ENCODE measurements at regions not wholly inside any gene's neighbourhood (a gene's known extent, or its start where the extent isn't known, plus 50 kb on each side); places are given as distances from the start of the nearest gene placed in this dataset.
"Not testable (repeated sequence)": the region's sequence is repeated elsewhere in the genome, so short reads cannot be mapped to it uniquely, and the experiment has no call there.

GRCh38 chr12:83461336-83461935 is 774.7 kb downstream of the TMTC2 start:
- no peaks in the 10 kb centered on the region for H3K36me3 ChIP-seq (ENCODE audit: low read depth)
- H3K27me3 ChIP-seq (ENCODE audit: insufficient read depth, poor library complexity, severe bottlenecking), result no peaks in the 10 kb centered on the region
- H3K4me1 ChIP-seq (ENCODE audit: insufficient read depth, poor library complexity, severe bottlenecking), result no peaks in the 10 kb centered on the region
- DNase-seq (ENCODE audit: low spot score) (no peak), ATAC-seq (ENCODE audit: low read depth) (no peak)
- H3K9me3 ChIP-seq (ENCODE audit: severe bottlenecking), result no peaks in the 10 kb centered on the region
- H3K27ac ChIP-seq (ENCODE audit: poor library complexity, severe bottlenecking), result no peak overlapping the region
- no peak for TF ChIP-seq CTCF (IDR thresholded peaks at IDR 0.05; ENCODE audit: poor library complexity, severe bottlenecking)
- no peak overlapping the region for H3K4me3 ChIP-seq (ENCODE audit: severe bottlenecking)

GRCh38 chr12:83451189-83451588 is 764.5 kb downstream of the TMTC2 start:
- Histone ChIP-seq H3K27me3 (ENCODE audit: insufficient read depth, poor library complexity, severe bottlenecking) (no peaks in the 10 kb centered on the region), H3K4me3 (ENCODE audit: severe bottlenecking) (no peak overlapping the region), H3K36me3 (ENCODE audit: low read depth) (no peaks in the 10 kb centered on the region), H3K9me3 (ENCODE audit: severe bottlenecking) (no peaks in the 10 kb centered on the region), H3K27ac (ENCODE audit: poor library complexity, severe bottlenecking) (no peak overlapping the region), H3K4me1 (ENCODE audit: insufficient read depth, poor library complexity, severe bottlenecking) (no peaks in the 10 kb centered on the region)
- ATAC-seq (ENCODE audit: low read depth) (no peak), DNase-seq (ENCODE audit: low spot score) (no peak)
- TF ChIP-seq CTCF (IDR thresholded peaks at IDR 0.05; ENCODE audit: poor library complexity, severe bottlenecking), result no peak

GRCh38 chr12:83434600-83434999 is 747.9 kb downstream of the TMTC2 start:
- Histone ChIP-seq H3K36me3 (ENCODE audit: low read depth) (no peaks in the 10 kb centered on the region), H3K27ac (ENCODE audit: poor library complexity, severe bottlenecking) (no peak overlapping the region), H3K4me3 (ENCODE audit: severe bottlenecking) (no peak overlapping the region), H3K4me1 (ENCODE audit: insufficient read depth, poor library complexity, severe bottlenecking) (no peaks in the 10 kb centered on the region), H3K9me3 (ENCODE audit: severe bottlenecking) (no peaks in the 10 kb centered on the region), H3K27me3 (ENCODE audit: insufficient read depth, poor library complexity, severe bottlenecking) (no peaks in the 10 kb centered on the region)
- no peak for ATAC-seq (ENCODE audit: low read depth)
- DNase-seq (ENCODE audit: low spot score), result no peak
- TF ChIP-seq CTCF (IDR thresholded peaks at IDR 0.05; ENCODE audit: poor library complexity, severe bottlenecking), result no peak

GRCh38 chr12:83432176-83432719 is 745.5 kb downstream of the TMTC2 start:
- no peaks in the 10 kb centered on the region for H3K9me3 ChIP-seq (ENCODE audit: severe bottlenecking)
- H3K27me3 ChIP-seq (ENCODE audit: insufficient read depth, poor library complexity, severe bottlenecking), result no peaks in the 10 kb centered on the region
- no peak overlapping the region for H3K27ac ChIP-seq (ENCODE audit: poor library complexity, severe bottlenecking)
- DNase-seq (ENCODE audit: low spot score) (no peak), ATAC-seq (ENCODE audit: low read depth) (no peak)
- H3K4me3 ChIP-seq (ENCODE audit: severe bottlenecking), result no peak overlapping the region
- TF ChIP-seq CTCF (IDR thresholded peaks at IDR 0.05; ENCODE audit: poor library complexity, severe bottlenecking), result no peak
- no peaks in the 10 kb centered on the region for H3K36me3 ChIP-seq (ENCODE audit: low read depth)
- no peaks in the 10 kb centered on the region for H3K4me1 ChIP-seq (ENCODE audit: insufficient read depth, poor library complexity, severe bottlenecking)

- H3K9me3 ChIP-seq (ENCODE audit: severe bottlenecking); H3K27ac ChIP-seq (ENCODE audit: poor library complexity, severe bottlenecking); H3K4me3 ChIP-seq (ENCODE audit: severe bottlenecking); ATAC-seq (ENCODE audit: low read depth); H3K4me1 ChIP-seq (ENCODE audit: insufficient read depth, poor library complexity, severe bottlenecking); H3K27me3 ChIP-seq (ENCODE audit: insufficient read depth, poor library complexity, severe bottlenecking); DNase-seq (ENCODE audit: low spot score); H3K36me3 ChIP-seq (ENCODE audit: low read depth): not testable (repeated sequence)
These were observed 741.0 kb downstream of the TMTC2 start for GRCh38 chr12:83427586-83428136.
